HCT116 (cell line): ENCODE measurements at regions not wholly inside any gene's neighbourhood (a gene's known extent, or its start where the extent isn't known, plus 50 kb on each side); places are given as distances from the start of the nearest gene placed in this dataset.

Experiments
- ATAC-seq: fragments of 200-7000 bp; cut with Tn5 transposase; 2 replicates; pipeline ENCODE4 v1.9.1; 2020; ENCODE audit warnings: mild to moderate bottlenecking, moderate library complexity
- BruUV-seq: library from RNA; stranded (reverse); fragments of 400-500 nt; replicated peaks from 2 replicates; lab custom pipeline; 2021; lab: Mats Ljungman, UMichigan
- CTCF ChIA-PET: fragments of 300-600 bp; sonication (Branson Sonifier 250); formaldehyde crosslinking; loops from one replicate; lab custom pipeline; 2021; ENCODE audit warnings: antibody characterized with exemption; lab: Charles Lee
- POLR2A ChIA-PET: fragments of 300-600, 350-600 bp; sonication (Branson Sonifier 250); formaldehyde crosslinking; loops from one replicate; lab custom pipeline; 2021; ENCODE audit warnings: antibody characterized with exemption; lab: Charles Lee
- RAD21 ChIA-PET, 2 experiments: fragments of 300-600 bp; sonication (Branson Sonifier 250); formaldehyde crosslinking; loops; one replicate each; lab custom pipeline; 2023; ENCODE audit warnings: low total read pairs in 2 of 2; ENCODE audit not compliant: uncharacterized antibody in 2 of 2, unreplicated experiment in 2 of 2, low non-redundant PET in 1 of 2; lab: Charles Lee
- DNase-seq: peaks from one replicate; pipeline ENCODE4 v3.0.0-alpha.2; 2010; ENCODE audit warnings: low read depth, low spot score
- H2AFZ ChIP-seq: fragments of 200-600 bp; shearing (Covaris generic), sonication (generic); 2 replicates; pipeline ENCODE4 v1.6.1; 2017; ENCODE audit warnings: low read depth, mixed run types, mixed read lengths, antibody characterized with exemption, low read length; ENCODE audit not compliant: poor library complexity, severe bottlenecking
- H3K27ac ChIP-seq: 2 replicates; pipeline ENCODE4 v1.5.1; 2012; ENCODE audit warnings: low read depth, low read length
- H3K27me3 ChIP-seq: fragments of 200-600 bp; sonication (generic); 2 replicates; pipeline ENCODE4 v1.6.1; 2016; ENCODE audit warnings: mixed run types, low read length, mixed read lengths; ENCODE audit not compliant: insufficient read depth
- H3K36me3 ChIP-seq, 2 experiments: fragments of 200-500 bp in 1 of 2; fragments of 200-600 bp in 1 of 2; sonication (Bioruptor generic) in 1 of 2; sonication (generic) in 1 of 2; 2 replicates each; pipeline versions ENCODE4 v1.5.1 to v1.6.1; 2014 to 2016; ENCODE audit warnings: low read length in 2 of 2, inconsistent platforms in 1 of 2, mixed read lengths in 1 of 2, mixed run types in 1 of 2; ENCODE audit not compliant: insufficient read depth in 2 of 2, control insufficient read depth in 1 of 2
- H3K4me1 ChIP-seq, 2 experiments: fragments of 200-600 bp in 1 of 2; sonication (generic) in 1 of 2; 2 replicates each; pipeline versions ENCODE4 v1.5.1 to v1.6.1; 2012 to 2017; ENCODE audit warnings: low read length in 2 of 2, inconsistent platforms in 1 of 2, mild to moderate bottlenecking in 1 of 2, mixed read lengths in 1 of 2, mixed run types in 1 of 2, moderate library complexity in 1 of 2; ENCODE audit not compliant: insufficient read depth in 2 of 2, control insufficient read depth in 1 of 2
- H3K4me2 ChIP-seq: fragments of 200-600 bp; sonication (generic); 2 replicates; pipeline ENCODE4 v1.6.1; 2017; ENCODE audit warnings: mixed run types, low read length, mixed read lengths
- H3K4me3 ChIP-seq, 2 experiments: fragments of 200-600 bp in 1 of 2; sonication (generic) in 1 of 2; replicated peaks in 1 of 2; 2 replicates each; pipeline ENCODE4 v1.5.1; 2011 to 2016; ENCODE audit warnings: low read length in 2 of 2, control low read depth in 1 of 2, low read depth in 1 of 2, mild to moderate bottlenecking in 1 of 2, mixed read lengths in 1 of 2, mixed run types in 1 of 2
- H3K79me2 ChIP-seq: fragments of 200-600 bp; sonication (generic); 2 replicates; pipeline ENCODE4 v1.6.1; 2017; ENCODE audit warnings: mild to moderate bottlenecking, mixed run types, low read length, moderate library complexity, mixed read lengths; ENCODE audit not compliant: insufficient read depth
- H3K9ac ChIP-seq: fragments of 200-600 bp; sonication (generic); 2 replicates; pipeline ENCODE4 v1.6.1; 2016; ENCODE audit warnings: low read length, mixed read lengths
- H3K9me2 ChIP-seq: fragments of 200-600 bp; sonication (generic), shearing (Covaris generic); 2 replicates; pipeline ENCODE4 v1.6.1; 2017; ENCODE audit warnings: mixed run types, mild to moderate bottlenecking, moderate library complexity; ENCODE audit not compliant: insufficient read depth
- H3K9me3 ChIP-seq, 2 experiments: fragments of 200-500 bp in 1 of 2; fragments of 200-600 bp in 1 of 2; sonication (Bioruptor generic) in 1 of 2; sonication (generic) in 1 of 2; 2 replicates each; pipeline ENCODE4 v1.6.1; 2014 to 2017; ENCODE audit warnings: low read length in 2 of 2, mixed read lengths in 2 of 2, inconsistent platforms in 1 of 2, low read depth in 1 of 2, mild to moderate bottlenecking in 1 of 2, mixed run types in 1 of 2, moderate library complexity in 1 of 2; ENCODE audit not compliant: control insufficient read depth in 1 of 2, insufficient read depth in 1 of 2
- H4K20me1 ChIP-seq: fragments of 200-600 bp; sonication (generic), shearing (Covaris generic); 2 replicates; pipeline ENCODE4 v1.6.1; 2017; ENCODE audit warnings: mixed run types, mild to moderate bottlenecking, moderate library complexity; ENCODE audit not compliant: insufficient read depth
- CBX3 ChIP-seq: IDR thresholded peaks from 2 replicates; pipeline ENCODE4 v1.6.1; 2012; ENCODE audit warnings: low read depth
- EZH2 ChIP-seq: fragments of 200-600 bp; sonication (generic); IDR thresholded peaks from 2 replicates; pipeline ENCODE4 v1.6.1; 2017; ENCODE audit warnings: antibody characterized with exemption, mixed run types
- POLR2AphosphoS5 ChIP-seq: IDR thresholded peaks from 2 replicates; pipeline ENCODE4 v1.6.1; 2011; ENCODE audit warnings: mild to moderate bottlenecking, low read depth, low read length, moderate library complexity
- SRF ChIP-seq: IDR thresholded peaks from 2 replicates; pipeline ENCODE4 v1.6.1; 2012; ENCODE audit warnings: low read depth
- YY1 ChIP-seq: IDR thresholded peaks from 2 replicates; pipeline ENCODE4 v1.6.1; 2011; ENCODE audit warnings: low read length, low read depth, moderate library complexity, mild to moderate bottlenecking; ENCODE audit not compliant: insufficient replicate concordance; ENCODE audit errors: extremely low read depth
- ZFX ChIP-seq: fragments of 450-650 bp; IDR thresholded peaks from 2 replicates; pipeline ENCODE4 v1.6.1; 2017
- ZNF274 ChIP-seq: fragments of 200-500 bp; sonication (Bioruptor generic); IDR thresholded peaks from 2 replicates; pipeline ENCODE4 v1.6.1; 2014; ENCODE audit warnings: mild to moderate bottlenecking, low read depth, low read length, inconsistent platforms
- intact Hi-C: fragments of 100-400 bp; cut with micrococcal nuclease; formaldehyde crosslinking; loops from 2 replicates; pipeline ENCODE4 v1.10.0; 2022
- TF ChIP-seq, protein P1 (sequence below), 3 experiments: fragments of 200-600 bp in 1 of 3; sonication (generic) in 1 of 3; IDR thresholded peaks in 2 of 3; conservative IDR thresholded peaks in 1 of 3; 2 replicates each; pipeline ENCODE4 v1.5.1; 2012 to 2017; ENCODE audit warnings: low read depth in 2 of 3, low read length in 2 of 3, antibody characterized with exemption in 1 of 3, borderline replicate concordance in 1 of 3, control low read depth in 1 of 3, mild to moderate bottlenecking in 1 of 3, mixed read lengths in 1 of 3, mixed run types in 1 of 3, moderate library complexity in 1 of 3; ENCODE audit not compliant: insufficient read depth in 1 of 3
- TF ChIP-seq, protein P2 (sequence below): IDR thresholded peaks from 2 replicates; pipeline ENCODE4 v1.6.1; 2012

DNA sequence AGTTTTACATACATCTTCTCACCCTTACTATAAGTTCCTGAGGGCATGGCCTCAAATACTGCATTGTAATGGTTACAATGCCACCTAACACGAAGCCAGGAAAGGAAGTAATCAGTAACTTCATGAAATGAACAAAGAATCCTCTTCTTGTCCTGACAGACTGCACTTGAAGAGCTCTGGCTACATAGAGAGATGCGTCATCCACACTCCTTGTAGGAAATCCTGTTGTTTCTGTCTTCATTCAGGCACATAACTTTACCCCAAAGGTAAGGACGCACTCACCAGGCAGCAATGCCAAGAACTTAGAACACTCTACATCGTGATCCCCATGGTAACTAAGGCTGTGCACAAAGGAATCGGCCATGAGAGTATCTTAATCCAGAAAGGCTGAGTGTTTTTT, 80.3 kb upstream of the ARID5B start:
- RAD21 ChIA-PET, result no interaction called here
- H3K4me2 ChIP-seq, result no peak overlapping the region
- TF ChIP-seq, protein P1, sequence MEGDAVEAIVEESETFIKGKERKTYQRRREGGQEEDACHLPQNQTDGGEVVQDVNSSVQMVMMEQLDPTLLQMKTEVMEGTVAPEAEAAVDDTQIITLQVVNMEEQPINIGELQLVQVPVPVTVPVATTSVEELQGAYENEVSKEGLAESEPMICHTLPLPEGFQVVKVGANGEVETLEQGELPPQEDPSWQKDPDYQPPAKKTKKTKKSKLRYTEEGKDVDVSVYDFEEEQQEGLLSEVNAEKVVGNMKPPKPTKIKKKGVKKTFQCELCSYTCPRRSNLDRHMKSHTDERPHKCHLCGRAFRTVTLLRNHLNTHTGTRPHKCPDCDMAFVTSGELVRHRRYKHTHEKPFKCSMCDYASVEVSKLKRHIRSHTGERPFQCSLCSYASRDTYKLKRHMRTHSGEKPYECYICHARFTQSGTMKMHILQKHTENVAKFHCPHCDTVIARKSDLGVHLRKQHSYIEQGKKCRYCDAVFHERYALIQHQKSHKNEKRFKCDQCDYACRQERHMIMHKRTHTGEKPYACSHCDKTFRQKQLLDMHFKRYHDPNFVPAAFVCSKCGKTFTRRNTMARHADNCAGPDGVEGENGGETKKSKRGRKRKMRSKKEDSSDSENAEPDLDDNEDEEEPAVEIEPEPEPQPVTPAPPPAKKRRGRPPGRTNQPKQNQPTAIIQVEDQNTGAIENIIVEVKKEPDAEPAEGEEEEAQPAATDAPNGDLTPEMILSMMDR (IDR thresholded peaks at IDR 0.05 in 2 of 3, conservative IDR thresholded peaks at IDR 0.05 in 1 of 3; ENCODE audit: borderline replicate concordance in 1 of 3, insufficient read depth in 1 of 3, low read depth in 2 of 3, low read length in 2 of 3), result no peak
- TF ChIP-seq EZH2 (no peak), YY1 (no peak), ZFX (no peak), SRF (no peak), ZNF274 (no peak), CBX3 (no peak)
- H3K27ac ChIP-seq, result no peak overlapping the region
- H3K9ac ChIP-seq, result no peak overlapping the region
- H3K9me3 ChIP-seq, result no peaks in the 10 kb centered on the region
- BruUV-seq, result no TSS peak
- no peak overlapping the region for H2AFZ ChIP-seq
- H3K4me3 ChIP-seq, result no peak overlapping the region
- no peak for ATAC-seq
- intact Hi-C loops, result loop anchor here (10.0 kb wide), 1 partner anchor 346 kb away; no protein-coding TSS in a partner anchor
- CTCF ChIA-PET, result no interaction called here
- no peaks in the 10 kb centered on the region for H3K27me3 ChIP-seq
- H3K36me3 ChIP-seq, result no peaks in the 10 kb centered on the region
- H3K79me2 ChIP-seq, result no peaks in the 10 kb centered on the region
- H4K20me1 ChIP-seq, result no peaks in the 10 kb centered on the region
- H3K9me2 ChIP-seq, result no peaks in the 10 kb centered on the region
- POLR2A ChIA-PET, result no interaction called here
- no peaks in the 10 kb centered on the region for H3K4me1 ChIP-seq
- no peak for DNase-seq

DNA sequence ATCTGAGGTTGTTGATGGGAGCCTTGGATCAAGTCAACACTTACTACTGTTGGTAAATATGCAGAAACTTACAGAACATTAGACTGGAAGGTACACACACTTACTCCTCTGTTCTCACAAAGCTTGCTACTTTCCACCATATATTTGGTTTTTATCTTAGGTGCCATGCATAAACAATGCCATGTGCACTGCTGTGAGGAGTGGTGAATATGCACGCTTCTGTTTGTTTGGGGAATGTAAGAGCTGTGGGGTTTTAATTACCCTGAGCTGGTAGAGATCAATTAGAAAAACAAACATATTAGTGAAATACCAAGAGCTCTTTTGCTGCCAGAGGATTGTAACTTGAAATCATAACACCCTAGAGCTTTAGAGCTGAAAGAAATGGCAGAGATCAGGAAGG, 79.8 kb upstream of the ARID5B start:
- Histone ChIP-seq H3K4me3 (no peak overlapping the region), H3K4me1 (no peaks in the 10 kb centered on the region), H3K27me3 (no peaks in the 10 kb centered on the region), H3K9ac (no peak overlapping the region), H3K9me3 (no peaks in the 10 kb centered on the region), H3K36me3 (no peaks in the 10 kb centered on the region), H3K4me2 (no peak overlapping the region), H3K79me2 (no peaks in the 10 kb centered on the region), H4K20me1 (no peaks in the 10 kb centered on the region), H2AFZ (no peak overlapping the region), H3K27ac (no peak overlapping the region), H3K9me2 (no peaks in the 10 kb centered on the region)
- ATAC-seq (no peak), DNase-seq (no peak)
- POLR2A ChIA-PET, result no interaction called here
- intact Hi-C loops, result loop anchor here (10.0 kb wide), 1 partner anchor 347 kb away; no protein-coding TSS in a partner anchor
- no peak for TF ChIP-seq POLR2AphosphoS5
- no peak for TF ChIP-seq YY1
- TF ChIP-seq, protein P2, sequence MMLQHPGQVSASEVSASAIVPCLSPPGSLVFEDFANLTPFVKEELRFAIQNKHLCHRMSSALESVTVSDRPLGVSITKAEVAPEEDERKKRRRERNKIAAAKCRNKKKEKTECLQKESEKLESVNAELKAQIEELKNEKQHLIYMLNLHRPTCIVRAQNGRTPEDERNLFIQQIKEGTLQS, result no peak
- CTCF ChIA-PET, result no interaction called here
- RAD21 ChIA-PET, result no interaction called here
- BruUV-seq, result no TSS peak
